ENCODE measurements at regions not wholly inside any gene's neighbourhood (a gene's known extent, or its start where the extent isn't known, plus 50 kb on each side); places are given as distances from the start of the nearest gene placed in this dataset.

GRCh38 chr2:150023663-150024062 is 436.1 kb upstream of the MMADHC start:
- in situ Hi-C loops (cut with HindIII; ENCODE audit: low sequenced_read_pairs) = loop anchor here (5.0 kb wide), 1 partner anchor 54 kb away; no protein-coding TSS in a partner anchor
- TF ChIP-seq, protein P1, sequence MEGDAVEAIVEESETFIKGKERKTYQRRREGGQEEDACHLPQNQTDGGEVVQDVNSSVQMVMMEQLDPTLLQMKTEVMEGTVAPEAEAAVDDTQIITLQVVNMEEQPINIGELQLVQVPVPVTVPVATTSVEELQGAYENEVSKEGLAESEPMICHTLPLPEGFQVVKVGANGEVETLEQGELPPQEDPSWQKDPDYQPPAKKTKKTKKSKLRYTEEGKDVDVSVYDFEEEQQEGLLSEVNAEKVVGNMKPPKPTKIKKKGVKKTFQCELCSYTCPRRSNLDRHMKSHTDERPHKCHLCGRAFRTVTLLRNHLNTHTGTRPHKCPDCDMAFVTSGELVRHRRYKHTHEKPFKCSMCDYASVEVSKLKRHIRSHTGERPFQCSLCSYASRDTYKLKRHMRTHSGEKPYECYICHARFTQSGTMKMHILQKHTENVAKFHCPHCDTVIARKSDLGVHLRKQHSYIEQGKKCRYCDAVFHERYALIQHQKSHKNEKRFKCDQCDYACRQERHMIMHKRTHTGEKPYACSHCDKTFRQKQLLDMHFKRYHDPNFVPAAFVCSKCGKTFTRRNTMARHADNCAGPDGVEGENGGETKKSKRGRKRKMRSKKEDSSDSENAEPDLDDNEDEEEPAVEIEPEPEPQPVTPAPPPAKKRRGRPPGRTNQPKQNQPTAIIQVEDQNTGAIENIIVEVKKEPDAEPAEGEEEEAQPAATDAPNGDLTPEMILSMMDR (IDR thresholded peaks at IDR 0.05; ENCODE audit: low read depth, low read length, missing control alignments) = no peak
- H3K4me3 ChIP-seq (ENCODE audit: low read depth, low read length) = no peak overlapping the region
- DNase-seq (ENCODE audit: low read depth) = no peak

DNA sequence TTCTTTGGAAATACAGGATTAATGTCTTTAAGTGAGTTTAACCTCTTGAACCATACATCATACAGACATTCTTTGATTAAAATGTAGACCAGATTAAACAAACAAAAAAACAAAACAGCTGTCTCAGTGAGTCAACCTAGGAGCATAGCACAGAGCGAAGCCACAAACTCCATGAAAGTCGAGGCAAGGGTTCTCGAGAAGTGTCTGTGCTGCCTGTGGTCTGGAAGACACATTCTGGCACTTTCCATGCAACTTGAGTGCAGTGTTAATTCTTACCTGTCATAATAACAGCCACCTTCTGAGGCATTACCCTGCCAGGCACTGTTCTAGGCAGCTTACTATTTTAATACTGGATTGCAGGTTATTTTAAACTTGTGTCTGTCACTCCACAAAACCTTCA is 435.5 kb upstream of the MMADHC start:
- no peak overlapping the region for H3K4me3 ChIP-seq (ENCODE audit: low read depth, low read length)

GRCh38 chr2:150020937-150021673 is 433.5 kb upstream of the MMADHC start:
- in situ Hi-C loops (cut with HindIII; ENCODE audit: low sequenced_read_pairs) = loop anchor here (5.0 kb wide), 1 partner anchor 56 kb away; no protein-coding TSS in a partner anchor
- no peak overlapping the region for H3K4me3 ChIP-seq (ENCODE audit: low read depth, low read length)
- TF ChIP-seq, protein P1 (IDR thresholded peaks at IDR 0.05; ENCODE audit: low read depth, low read length, missing control alignments) = no peak
- DNase-seq (ENCODE audit: low read depth) = no peak

More for the DNA sequence above, 435.5 kb upstream of the MMADHC start:
- TF ChIP-seq, protein P1 (IDR thresholded peaks at IDR 0.05; ENCODE audit: low read depth, low read length, missing control alignments) = no peak
- DNase-seq (ENCODE audit: low read depth) = no peak
- in situ Hi-C loops (cut with HindIII; ENCODE audit: low sequenced_read_pairs) = loop anchor here (5.0 kb wide), 1 partner anchor 54 kb away; no protein-coding TSS in a partner anchor

DNA sequence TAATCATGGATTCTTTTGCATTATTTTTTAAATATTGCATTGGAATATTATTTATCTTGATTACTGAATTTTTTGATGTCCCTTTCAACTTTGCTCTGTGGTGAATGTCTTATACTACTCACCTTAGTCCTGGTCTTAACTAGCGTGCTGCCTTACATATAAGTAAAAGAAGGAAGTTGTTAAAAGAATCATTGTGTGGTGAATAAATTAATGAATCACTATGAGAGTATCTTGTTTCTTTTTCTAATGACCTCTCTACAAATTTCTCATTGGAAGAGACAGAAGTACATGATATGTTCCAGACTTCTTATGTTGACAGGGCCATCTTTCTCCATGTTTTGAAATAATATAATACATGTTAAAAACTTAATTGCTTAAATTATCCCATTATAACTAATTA is 432.6 kb upstream of the MMADHC start:
- no peak for DNase-seq (ENCODE audit: low read depth)
- in situ Hi-C loops (cut with HindIII; ENCODE audit: low sequenced_read_pairs) = loop anchor here (5.0 kb wide), 1 partner anchor 57 kb away; no protein-coding TSS in a partner anchor
- TF ChIP-seq, protein P1 (IDR thresholded peaks at IDR 0.05; ENCODE audit: low read depth, low read length, missing control alignments) = no peak
- no peak overlapping the region for H3K4me3 ChIP-seq (ENCODE audit: low read depth, low read length)

GRCh38 chr2:150019063-150019462 is 431.5 kb upstream of the MMADHC start:
- in situ Hi-C loops (cut with HindIII; ENCODE audit: low sequenced_read_pairs) = no loop called here
- no peak for DNase-seq (ENCODE audit: low read depth)
- TF ChIP-seq, protein P1 (IDR thresholded peaks at IDR 0.05; ENCODE audit: low read depth, low read length, missing control alignments) = no peak
- H3K4me3 ChIP-seq (ENCODE audit: low read depth, low read length) = no peak overlapping the region

DNA sequence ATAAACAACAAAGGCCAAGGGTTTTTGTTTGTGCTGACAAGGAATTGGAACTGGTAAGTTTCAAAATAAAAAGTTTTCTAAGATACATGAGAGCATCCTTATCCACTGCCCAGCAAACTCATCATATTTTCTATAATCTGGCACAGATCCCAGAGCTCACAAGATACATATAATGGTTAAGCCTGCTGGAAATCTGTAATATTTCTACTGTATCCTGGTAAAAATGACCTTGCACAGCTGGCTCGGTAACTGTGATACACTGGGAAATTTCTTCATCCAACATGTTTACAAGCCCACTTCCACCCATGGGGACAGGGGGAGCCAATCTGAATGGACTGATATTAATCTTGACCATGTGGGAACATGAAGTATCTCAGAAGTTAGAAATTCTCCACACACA is 425.4 kb upstream of the MMADHC start:
- H3K4me3 ChIP-seq (ENCODE audit: low read depth, low read length) = no peak overlapping the region
- in situ Hi-C loops (cut with HindIII; ENCODE audit: low sequenced_read_pairs) = no loop called here
- DNase-seq (ENCODE audit: low read depth) = no peak
- TF ChIP-seq, protein P1 (IDR thresholded peaks at IDR 0.05; ENCODE audit: low read depth, low read length, missing control alignments) = no peak

All from astrocyte of the cerebellum (primary cell).